SU-DHL-6 (cell line): ENCODE measurements at regions not wholly inside any gene's neighbourhood (a gene's known extent, or its start where the extent isn't known, plus 50 kb on each side); places are given as distances from the start of the nearest gene placed in this dataset.

ENCODE experiments used
- H2AFZ ChIP-seq: fragments of 200-600 bp; sonication (generic); 2 replicates; pipeline ENCODE4 v1.6.1; 2014; ENCODE audit warnings: low read depth, mild to moderate bottlenecking, moderate library complexity, mixed read lengths, antibody characterized with exemption, low read length; ENCODE audit not compliant: severe bottlenecking
- H3F3A ChIP-seq: fragments of 200-600 bp; shearing (Covaris generic); 2 replicates; pipeline ENCODE4 v1.6.0; 2016; ENCODE audit warnings: antibody characterized with exemption, mild to moderate bottlenecking; ENCODE audit not compliant: insufficient read depth
- H3K27ac ChIP-seq: fragments of 200-600 bp; sonication (generic); 2 replicates; pipeline ENCODE4 v1.5.1; 2016; ENCODE audit warnings: low read depth, mild to moderate bottlenecking, low read length, moderate library complexity, mixed read lengths
- H3K27me3 ChIP-seq: fragments of 200-600 bp; sonication (generic), shearing (Covaris generic); 2 replicates; pipeline ENCODE4 v1.6.0; 2014; ENCODE audit warnings: mild to moderate bottlenecking, low read length
- H3K36me3 ChIP-seq: fragments of 200-600 bp; sonication (generic); 2 replicates; pipeline ENCODE4 v1.6.1; 2014; ENCODE audit warnings: mild to moderate bottlenecking, low read length, mixed read lengths
- H3K4me2 ChIP-seq: fragments of 300-600, 200-600 bp; shearing (Covaris generic), sonication (generic); 2 replicates; pipeline ENCODE4 v1.6.0; 2014; ENCODE audit warnings: low read length, low read depth, mild to moderate bottlenecking; ENCODE audit not compliant: poor library complexity, severe bottlenecking
- H3K4me3 ChIP-seq: fragments of 200-600 bp; sonication (generic); 2 replicates; pipeline ENCODE4 v1.5.1; 2014; ENCODE audit warnings: antibody characterized with exemption, low read length, mild to moderate bottlenecking, mixed read lengths; ENCODE audit not compliant: insufficient read depth, poor library complexity, severe bottlenecking
- H3K79me2 ChIP-seq: fragments of 200-600 bp; sonication (generic); 2 replicates; pipeline ENCODE4 v1.6.1; 2014; ENCODE audit warnings: mild to moderate bottlenecking, low read length, moderate library complexity; ENCODE audit not compliant: insufficient read depth
- H3K9ac ChIP-seq: fragments of 200-600 bp; sonication (generic); 2 replicates; pipeline ENCODE4 v1.7.0; 2014; ENCODE audit warnings: mild to moderate bottlenecking, low read length
- H3K9me2 ChIP-seq: fragments of 200-600 bp; sonication (generic); replicated peaks from 2 replicates; pipeline ENCODE4 v1.6.1; 2014; ENCODE audit warnings: low read length; ENCODE audit not compliant: insufficient read depth
- H3K9me3 ChIP-seq: fragments of 200-600 bp; sonication (generic); 2 replicates; pipeline ENCODE4 v1.6.1; 2014; ENCODE audit warnings: low read length, mixed read lengths; ENCODE audit not compliant: insufficient read depth
- H4K20me1 ChIP-seq: fragments of 200-600 bp; sonication (generic); 2 replicates; pipeline ENCODE4 v1.6.1; 2014; ENCODE audit warnings: low read depth, mild to moderate bottlenecking, antibody characterized with exemption, low read length, moderate library complexity, mixed read lengths
- EZH2phosphoT487 ChIP-seq: fragments of 200-600 bp; sonication (generic), shearing (Covaris generic); conservative IDR thresholded peaks from 2 replicates; pipeline ENCODE4 v1.6.1; 2018; ENCODE audit warnings: mild to moderate bottlenecking, antibody characterized with exemption, low read length, moderate library complexity, mixed read lengths
- TF ChIP-seq, protein P1 (sequence below): fragments of 200-600 bp; sonication (generic); IDR thresholded peaks from one replicate; pipeline ENCODE4 v1.5.1; 2017; ENCODE audit warnings: antibody characterized with exemption, mild to moderate bottlenecking, low read length, moderate library complexity; ENCODE audit not compliant: insufficient read depth, poor library complexity, severe bottlenecking

DNA sequence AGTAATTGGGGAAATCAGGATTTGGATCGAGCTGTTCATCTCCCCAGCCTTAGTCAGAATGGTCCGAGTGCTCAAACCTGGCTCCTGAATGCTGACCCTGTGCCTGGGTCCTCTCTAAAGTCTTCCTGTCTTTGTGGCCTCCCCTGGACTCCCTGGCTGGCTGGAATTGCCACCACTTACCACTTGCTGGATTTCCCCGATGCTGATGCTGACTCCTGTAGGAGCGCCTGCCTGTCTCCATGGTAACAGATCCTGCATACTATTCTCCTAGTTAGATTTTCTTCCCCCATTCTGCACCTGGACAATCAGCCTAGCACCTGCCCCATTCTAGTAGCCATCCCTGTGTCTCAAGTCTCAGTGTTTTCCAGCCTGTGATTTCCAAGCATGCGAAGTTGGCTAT lies 382.2 kb upstream of the ESRRG start:
- H3K9me3 ChIP-seq, result no peaks in the 10 kb centered on the region
- no peaks in the 10 kb centered on the region for H3F3A ChIP-seq
- no peaks in the 10 kb centered on the region for H3K36me3 ChIP-seq
- no peak overlapping the region for H3K27ac ChIP-seq
- H4K20me1 ChIP-seq, result no peaks in the 10 kb centered on the region
- TF ChIP-seq, protein P1, sequence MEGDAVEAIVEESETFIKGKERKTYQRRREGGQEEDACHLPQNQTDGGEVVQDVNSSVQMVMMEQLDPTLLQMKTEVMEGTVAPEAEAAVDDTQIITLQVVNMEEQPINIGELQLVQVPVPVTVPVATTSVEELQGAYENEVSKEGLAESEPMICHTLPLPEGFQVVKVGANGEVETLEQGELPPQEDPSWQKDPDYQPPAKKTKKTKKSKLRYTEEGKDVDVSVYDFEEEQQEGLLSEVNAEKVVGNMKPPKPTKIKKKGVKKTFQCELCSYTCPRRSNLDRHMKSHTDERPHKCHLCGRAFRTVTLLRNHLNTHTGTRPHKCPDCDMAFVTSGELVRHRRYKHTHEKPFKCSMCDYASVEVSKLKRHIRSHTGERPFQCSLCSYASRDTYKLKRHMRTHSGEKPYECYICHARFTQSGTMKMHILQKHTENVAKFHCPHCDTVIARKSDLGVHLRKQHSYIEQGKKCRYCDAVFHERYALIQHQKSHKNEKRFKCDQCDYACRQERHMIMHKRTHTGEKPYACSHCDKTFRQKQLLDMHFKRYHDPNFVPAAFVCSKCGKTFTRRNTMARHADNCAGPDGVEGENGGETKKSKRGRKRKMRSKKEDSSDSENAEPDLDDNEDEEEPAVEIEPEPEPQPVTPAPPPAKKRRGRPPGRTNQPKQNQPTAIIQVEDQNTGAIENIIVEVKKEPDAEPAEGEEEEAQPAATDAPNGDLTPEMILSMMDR, result no peak
- no peak for TF ChIP-seq EZH2phosphoT487
- H2AFZ ChIP-seq, result no peak overlapping the region
- no peaks in the 10 kb centered on the region for H3K27me3 ChIP-seq
- H3K9ac ChIP-seq, result no peak overlapping the region
- no peak overlapping the region for H3K4me3 ChIP-seq
- no peaks in the 10 kb centered on the region for H3K79me2 ChIP-seq
- H3K4me2 ChIP-seq, result no peak overlapping the region
- H3K9me2 ChIP-seq, result no peaks in the 10 kb centered on the region

DNA sequence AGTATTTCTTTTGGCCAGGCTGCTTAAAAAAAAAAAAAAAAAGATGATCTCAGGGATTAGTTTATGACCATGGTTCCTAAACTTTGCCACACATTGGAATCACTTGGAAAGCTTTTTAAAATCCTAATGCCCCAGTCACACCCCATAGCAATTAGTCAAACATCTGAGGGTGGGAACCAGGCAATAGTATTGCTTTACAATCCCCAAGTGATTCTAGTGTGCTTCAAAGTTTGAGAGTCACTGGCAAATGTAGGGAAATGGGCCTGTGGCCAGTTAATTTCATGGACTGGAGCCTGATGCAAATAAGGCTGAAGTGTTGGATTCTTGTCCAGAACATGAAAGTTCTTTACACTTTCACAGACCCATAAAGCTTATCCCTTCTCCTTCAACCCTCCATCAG lies 374.6 kb upstream of the ESRRG start:
- no peaks in the 10 kb centered on the region for H3K79me2 ChIP-seq
- no peak for TF ChIP-seq EZH2phosphoT487
- TF ChIP-seq, protein P1, result no peak
- no peaks in the 10 kb centered on the region for H3F3A ChIP-seq
- no peak overlapping the region for H3K4me3 ChIP-seq
- H3K27ac ChIP-seq, result no peak overlapping the region
- H3K27me3 ChIP-seq, result no peaks in the 10 kb centered on the region
- H3K9ac ChIP-seq, result no peak overlapping the region
- H3K4me2 ChIP-seq, result no peak overlapping the region
- H3K9me2 ChIP-seq, result no peaks in the 10 kb centered on the region
- no peaks in the 10 kb centered on the region for H3K36me3 ChIP-seq
- no peak overlapping the region for H2AFZ ChIP-seq
- H4K20me1 ChIP-seq, result no peaks in the 10 kb centered on the region
- H3K9me3 ChIP-seq, result no peaks in the 10 kb centered on the region

DNA sequence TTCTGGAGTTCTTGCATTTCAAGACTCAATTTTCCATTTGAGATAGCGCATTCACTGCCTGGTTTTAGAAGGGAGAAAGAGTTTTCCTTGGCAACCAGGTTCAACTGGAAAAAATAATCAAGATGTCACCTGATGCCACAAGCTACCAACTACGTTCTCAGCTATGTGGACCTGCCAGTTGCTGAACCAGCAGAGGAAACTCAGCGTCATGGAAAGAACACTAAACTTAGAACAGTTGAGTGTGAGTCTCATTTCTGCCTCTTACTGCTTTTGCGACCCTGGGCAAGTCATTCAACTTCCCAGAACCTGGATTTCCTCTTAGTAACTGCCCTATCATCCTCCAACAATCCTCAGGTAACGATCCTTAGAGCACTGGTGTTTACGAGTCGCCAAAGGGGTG lies 373.0 kb upstream of the ESRRG start:
- Histone ChIP-seq H3K36me3 (no peaks in the 10 kb centered on the region), H3K4me3 (no peak overlapping the region), H3K9me3 (no peaks in the 10 kb centered on the region), H3K27ac (no peak overlapping the region), H3F3A (no peaks in the 10 kb centered on the region), H3K9me2 (no peaks in the 10 kb centered on the region), H3K9ac (no peak overlapping the region), H4K20me1 (no peaks in the 10 kb centered on the region), H3K4me2 (no peak overlapping the region), H2AFZ (no peak overlapping the region), H3K79me2 (no peaks in the 10 kb centered on the region), H3K27me3 (no peaks in the 10 kb centered on the region)
- no peak for TF ChIP-seq EZH2phosphoT487
- TF ChIP-seq, protein P1, result no peak
